Cardiac septum (tissue), 1 donor: ENCODE measurements at regions not wholly inside any gene's neighbourhood (a gene's known extent, or its start where the extent isn't known, plus 50 kb on each side); places are given as distances from the start of the nearest gene placed in this dataset.
A peak's percentile ranks its signal among the peaks of the same experiment; 100 is the strongest.
"Not testable (repeated sequence)": the region's sequence is repeated elsewhere in the genome, so short reads cannot be mapped to it uniquely, and the experiment has no call there.

Source experiments
- DNase-seq: peaks from one replicate; pipeline ENCODE4 v3.0.0-alpha.2; 2020; ENCODE audit warnings: low spot score
- intact Hi-C: fragments of 100-400 bp; cut with DNase I; formaldehyde crosslinking; loops from one replicate; pipeline ENCODE4 v1.14.0; 2022
- donor health status: DM: no; HTN: no; CAD: no.

GRCh38 chr6:170004585-170005210, 253.3 kb downstream of the ERMARD start:
- intact Hi-C loops: no loop called here
- DNase-seq: peak; percentile 60

GRCh38 chr6:170003451-170004160, 252.2 kb downstream of the ERMARD start:
- no peak for DNase-seq
- intact Hi-C loops: no loop called here

- intact Hi-C loops: no loop called here
- no peak for DNase-seq
Observed at GRCh38 chr6:170003027-170003426, 251.6 kb downstream of the ERMARD start.

- intact Hi-C loops, DNase-seq: not testable (repeated sequence)
Observed at GRCh38 chr6:170001782-170002181, 250.4 kb downstream of the ERMARD start.

GRCh38 chr6:170000071-170000843, 248.8 kb downstream of the ERMARD start:
- DNase-seq: peak; percentile 55
- intact Hi-C loops: no loop called here

- intact Hi-C loops: no loop called here
- DNase-seq: peak; percentile 19
Observed at GRCh38 chr6:169999367-169999766, 247.9 kb downstream of the ERMARD start.

- DNase-seq: peak; percentile 31
- intact Hi-C loops: no loop called here
Observed at GRCh38 chr6:169998457-169998856, 247.0 kb downstream of the ERMARD start.

- DNase-seq: peak; percentile 74
- intact Hi-C loops: no loop called here
Observed at GRCh38 chr6:169997930-169998218, 246.5 kb downstream of the ERMARD start.

- DNase-seq: peak; percentile 70
- intact Hi-C loops: no loop called here
Observed at GRCh38 chr6:169997187-169997929, 245.9 kb downstream of the ERMARD start.

- intact Hi-C loops: no loop called here
- DNase-seq: no peak
Observed at GRCh38 chr6:169996378-169997051, 245.1 kb downstream of the ERMARD start.

GRCh38 chr6:169994739-169995138, 243.3 kb downstream of the ERMARD start:
- intact Hi-C loops: no loop called here
- peak; percentile 20 for DNase-seq

GRCh38 chr6:169993861-169994481, 242.5 kb downstream of the ERMARD start:
- peak; percentile 56 for DNase-seq

GRCh38 chr6:169991913-169992312, 240.5 kb downstream of the ERMARD start:
- DNase-seq: no peak
- intact Hi-C loops: no loop called here

More at GRCh38 chr6:169993861-169994481, 242.5 kb downstream of the ERMARD start:
- intact Hi-C loops: no loop called here

- peak; percentile 56 for DNase-seq
- intact Hi-C loops: no loop called here
Observed at GRCh38 chr6:169991031-169991390, 239.6 kb downstream of the ERMARD start.

- peak; percentile 72 for DNase-seq
- intact Hi-C loops: no loop called here
Observed at GRCh38 chr6:169990095-169991030, 238.9 kb downstream of the ERMARD start.

- DNase-seq: peak; percentile 43
- intact Hi-C loops: no loop called here
Observed at GRCh38 chr6:169989594-169989993, 238.2 kb downstream of the ERMARD start.

GRCh38 chr6:169988769-169989550, 237.5 kb downstream of the ERMARD start:
- intact Hi-C loops: no loop called here

More at GRCh38 chr6:169988769-169989550, 237.5 kb downstream of the ERMARD start:
- peak; percentile 66 for DNase-seq
